ENCODE measurements at regions not wholly inside any gene's neighbourhood (a gene's known extent, or its start where the extent isn't known, plus 50 kb on each side); places are given as distances from the start of the nearest gene placed in this dataset.

DNA sequence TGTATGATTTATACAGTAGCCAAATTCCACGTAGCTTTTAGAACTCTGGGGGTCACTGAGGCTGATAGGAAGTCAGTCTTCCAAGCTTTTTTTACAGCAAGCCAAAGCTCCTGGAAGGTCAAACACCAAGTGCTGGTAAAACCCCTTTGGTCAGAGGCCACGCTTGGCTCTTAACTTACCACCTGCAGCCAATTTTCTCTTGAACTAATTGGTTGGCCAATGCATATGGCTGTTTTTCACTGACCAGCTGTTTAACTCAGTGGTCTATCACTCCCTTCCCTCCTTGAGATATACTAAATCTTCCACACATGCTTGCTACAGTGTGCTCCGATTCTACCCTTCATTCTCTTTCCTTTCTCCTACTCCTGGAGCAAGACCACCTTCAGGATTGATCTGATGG, 116.0 kb downstream of the FAR1 start:
- TF ChIP-seq EZH2phosphoT487 (IDR thresholded peaks at IDR 0.05; ENCODE audit: low read length) (no peak), EZH2 (optimal IDR thresholded peaks at IDR 0.05; ENCODE audit: low read depth, low read length) (no peak)
- TF ChIP-seq, protein P1, sequence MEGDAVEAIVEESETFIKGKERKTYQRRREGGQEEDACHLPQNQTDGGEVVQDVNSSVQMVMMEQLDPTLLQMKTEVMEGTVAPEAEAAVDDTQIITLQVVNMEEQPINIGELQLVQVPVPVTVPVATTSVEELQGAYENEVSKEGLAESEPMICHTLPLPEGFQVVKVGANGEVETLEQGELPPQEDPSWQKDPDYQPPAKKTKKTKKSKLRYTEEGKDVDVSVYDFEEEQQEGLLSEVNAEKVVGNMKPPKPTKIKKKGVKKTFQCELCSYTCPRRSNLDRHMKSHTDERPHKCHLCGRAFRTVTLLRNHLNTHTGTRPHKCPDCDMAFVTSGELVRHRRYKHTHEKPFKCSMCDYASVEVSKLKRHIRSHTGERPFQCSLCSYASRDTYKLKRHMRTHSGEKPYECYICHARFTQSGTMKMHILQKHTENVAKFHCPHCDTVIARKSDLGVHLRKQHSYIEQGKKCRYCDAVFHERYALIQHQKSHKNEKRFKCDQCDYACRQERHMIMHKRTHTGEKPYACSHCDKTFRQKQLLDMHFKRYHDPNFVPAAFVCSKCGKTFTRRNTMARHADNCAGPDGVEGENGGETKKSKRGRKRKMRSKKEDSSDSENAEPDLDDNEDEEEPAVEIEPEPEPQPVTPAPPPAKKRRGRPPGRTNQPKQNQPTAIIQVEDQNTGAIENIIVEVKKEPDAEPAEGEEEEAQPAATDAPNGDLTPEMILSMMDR (IDR thresholded peaks at IDR 0.05; ENCODE audit: low read length): no peak

All from MM.1S (cell line).